Activated CD8-positive, alpha-beta T cell treated with anti-CD3 and anti-CD28 coated beads for 36 hours (primary cell): ENCODE measurements at regions not wholly inside any gene's neighbourhood (a gene's known extent, or its start where the extent isn't known, plus 50 kb on each side); places are given as distances from the start of the nearest gene placed in this dataset.

Experiments used
- ATAC-seq: fragments of 200-7000 bp; cut with Tn5 transposase; one replicate; pipeline ENCODE4 v1.10.0; 2021; ENCODE audit warnings: mild to moderate bottlenecking, moderate library complexity
- CTCF ChIA-PET: fragments of 350-600 bp; sonication (Branson Sonifier 250); formaldehyde crosslinking; loops from one replicate; lab custom pipeline; 2021; ENCODE audit warnings: antibody characterized with exemption; lab: Charles Lee
- POLR2A ChIA-PET: fragments of 350-600 bp; sonication (Branson Sonifier 250); formaldehyde crosslinking; loops from one replicate; lab custom pipeline; 2021; ENCODE audit warnings: antibody characterized with exemption; lab: Charles Lee
- DNase-seq: peaks from one replicate; pipeline ENCODE4 v3.0.0-alpha.2; 2020
- H3K27ac Mint-ChIP-seq: one replicate; pipeline ENCODE4 v1.8.0; 2021; ENCODE audit warnings: mild to moderate bottlenecking, mixed read lengths
- H3K27me3 Mint-ChIP-seq: one replicate; pipeline ENCODE4 v1.8.0; 2021; ENCODE audit warnings: mixed read lengths
- H3K36me3 Mint-ChIP-seq: one replicate; pipeline ENCODE4 v1.8.0; 2021; ENCODE audit warnings: low read depth, mixed read lengths
- H3K4me1 Mint-ChIP-seq: one replicate; pipeline ENCODE4 v1.8.0; 2021; ENCODE audit warnings: low read depth, mixed read lengths
- H3K4me3 Mint-ChIP-seq: one replicate; pipeline ENCODE4 v1.8.0; 2021; ENCODE audit warnings: mild to moderate bottlenecking, moderate library complexity, mixed read lengths
- H3K9me3 Mint-ChIP-seq: one replicate; pipeline ENCODE4 v1.8.0; 2021; ENCODE audit warnings: mixed read lengths
- intact Hi-C: fragments of 100-400 bp; cut with micrococcal nuclease; formaldehyde crosslinking; loops from one replicate; pipeline ENCODE4 v1.10.0; 2022
- TF ChIP-seq, protein P1 (sequence below): fragments of 200-600 bp; IDR thresholded peaks from one replicate; pipeline ENCODE4 v1.8.0; 2022; ENCODE audit warnings: antibody characterized with exemption, mild to moderate bottlenecking

- ATAC-seq (no peak), DNase-seq (no peak)
- no peak overlapping the region for H3K4me3 Mint-ChIP-seq
- TF ChIP-seq, protein P1, sequence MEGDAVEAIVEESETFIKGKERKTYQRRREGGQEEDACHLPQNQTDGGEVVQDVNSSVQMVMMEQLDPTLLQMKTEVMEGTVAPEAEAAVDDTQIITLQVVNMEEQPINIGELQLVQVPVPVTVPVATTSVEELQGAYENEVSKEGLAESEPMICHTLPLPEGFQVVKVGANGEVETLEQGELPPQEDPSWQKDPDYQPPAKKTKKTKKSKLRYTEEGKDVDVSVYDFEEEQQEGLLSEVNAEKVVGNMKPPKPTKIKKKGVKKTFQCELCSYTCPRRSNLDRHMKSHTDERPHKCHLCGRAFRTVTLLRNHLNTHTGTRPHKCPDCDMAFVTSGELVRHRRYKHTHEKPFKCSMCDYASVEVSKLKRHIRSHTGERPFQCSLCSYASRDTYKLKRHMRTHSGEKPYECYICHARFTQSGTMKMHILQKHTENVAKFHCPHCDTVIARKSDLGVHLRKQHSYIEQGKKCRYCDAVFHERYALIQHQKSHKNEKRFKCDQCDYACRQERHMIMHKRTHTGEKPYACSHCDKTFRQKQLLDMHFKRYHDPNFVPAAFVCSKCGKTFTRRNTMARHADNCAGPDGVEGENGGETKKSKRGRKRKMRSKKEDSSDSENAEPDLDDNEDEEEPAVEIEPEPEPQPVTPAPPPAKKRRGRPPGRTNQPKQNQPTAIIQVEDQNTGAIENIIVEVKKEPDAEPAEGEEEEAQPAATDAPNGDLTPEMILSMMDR = no peak
- intact Hi-C loops = no loop called here
- ChIA-PET CTCF (no interaction called here), POLR2A (no interaction called here)
- H3K4me1 Mint-ChIP-seq = no peaks in the 10 kb centered on the region
- H3K9me3 Mint-ChIP-seq = peaks cover 14% of the 10 kb centered on the region
- no peak overlapping the region for H3K27ac Mint-ChIP-seq
- H3K27me3 Mint-ChIP-seq = peaks cover 3% of the 10 kb centered on the region
- peaks cover 1% of the 10 kb centered on the region for H3K36me3 Mint-ChIP-seq
Measured at GRCh38 chr6:148674306-148674705, 72.5 kb upstream of the UST start.

DNA sequence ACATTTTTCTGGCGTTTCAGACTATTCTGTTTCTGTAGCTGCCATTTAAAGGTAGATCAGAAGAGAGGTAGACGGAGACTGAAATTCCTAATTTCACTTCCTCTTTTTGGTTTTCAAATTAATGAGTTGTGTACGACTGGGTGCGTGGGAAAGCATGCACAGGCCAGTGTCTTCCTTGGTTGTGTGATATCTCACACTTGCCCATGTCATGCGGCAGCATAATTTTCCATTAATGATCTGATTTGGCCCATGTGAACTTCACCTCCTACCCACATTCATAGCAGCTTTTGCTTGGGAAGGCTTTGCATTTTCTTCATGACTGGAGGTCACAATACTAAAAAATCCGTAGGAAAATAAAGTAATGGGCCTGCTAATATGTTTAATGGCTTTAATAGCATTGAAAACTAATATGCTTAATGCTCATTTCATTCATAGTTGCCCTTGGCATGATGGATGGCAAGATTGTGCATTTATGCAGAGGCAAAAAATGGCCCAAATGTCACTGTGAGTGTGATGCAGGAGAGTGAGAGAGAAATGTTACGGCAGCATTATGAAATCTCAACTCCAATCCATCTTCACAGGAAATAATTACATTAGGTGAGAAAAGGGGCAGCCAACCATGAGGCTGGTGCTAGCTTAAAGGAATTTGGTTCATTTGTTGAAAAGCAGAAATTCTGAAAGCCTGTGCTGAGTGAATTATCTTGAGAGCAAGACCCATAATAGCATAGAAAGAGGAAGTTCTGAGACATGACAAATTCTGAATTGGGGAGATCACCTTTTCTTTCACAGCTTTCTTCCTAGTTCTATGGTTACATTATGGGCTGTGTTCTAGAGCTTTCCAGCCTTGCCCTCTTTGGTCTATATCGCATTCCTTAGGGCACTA is 69.0 kb upstream of the UST start:
- POLR2A ChIA-PET = no interaction called here
- DNase-seq (no peak), ATAC-seq (no peak)
- H3K27me3 Mint-ChIP-seq = peaks cover 5% of the 10 kb centered on the region
- H3K36me3 Mint-ChIP-seq = no peaks in the 10 kb centered on the region
- intact Hi-C loops = no loop called here
- peaks cover 4% of the 10 kb centered on the region for H3K9me3 Mint-ChIP-seq
- CTCF ChIA-PET = no interaction called here
- H3K4me1 Mint-ChIP-seq = no peaks in the 10 kb centered on the region
- TF ChIP-seq, protein P1 = no peak
- no peak overlapping the region for H3K27ac Mint-ChIP-seq
- H3K4me3 Mint-ChIP-seq = no peak overlapping the region

- ChIA-PET POLR2A (no interaction called here), CTCF (no interaction called here)
- TF ChIP-seq, protein P1 = no peak
- peaks cover 5% of the 10 kb centered on the region for H3K27me3 Mint-ChIP-seq
- H3K9me3 Mint-ChIP-seq = no peaks in the 10 kb centered on the region
- H3K4me1 Mint-ChIP-seq = no peaks in the 10 kb centered on the region
- no peaks in the 10 kb centered on the region for H3K36me3 Mint-ChIP-seq
- intact Hi-C loops = no loop called here
- H3K27ac Mint-ChIP-seq = no peak overlapping the region
- ATAC-seq (no peak), DNase-seq (no peak)
- no peak overlapping the region for H3K4me3 Mint-ChIP-seq
Measured at GRCh38 chr6:148678682-148679081, 68.1 kb upstream of the UST start.

DNA sequence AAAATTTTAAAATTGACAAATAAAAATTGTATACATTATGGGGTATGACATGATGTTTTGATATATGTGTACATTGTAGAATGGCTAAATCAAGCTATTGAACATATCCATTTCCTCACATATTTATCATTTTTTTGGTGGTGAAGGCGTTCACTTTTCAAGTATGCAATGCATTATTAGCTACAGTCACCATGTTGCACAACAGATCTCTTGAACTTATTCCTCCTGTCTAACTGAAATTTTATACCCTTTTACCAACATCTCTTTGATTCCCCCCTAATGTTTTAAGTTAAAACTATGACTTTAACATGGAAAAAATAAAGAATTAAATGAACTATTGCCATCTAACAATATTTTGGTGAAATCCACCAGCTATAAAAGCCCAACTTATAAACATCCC is 65.2 kb upstream of the UST start:
- intact Hi-C loops = no loop called here
- H3K27ac Mint-ChIP-seq = no peak overlapping the region
- POLR2A ChIA-PET = interaction anchor here (0.7 kb wide), 1 partner anchor 54 kb away, joined by 3 read pairs; no protein-coding TSS in a partner anchor

DNA sequence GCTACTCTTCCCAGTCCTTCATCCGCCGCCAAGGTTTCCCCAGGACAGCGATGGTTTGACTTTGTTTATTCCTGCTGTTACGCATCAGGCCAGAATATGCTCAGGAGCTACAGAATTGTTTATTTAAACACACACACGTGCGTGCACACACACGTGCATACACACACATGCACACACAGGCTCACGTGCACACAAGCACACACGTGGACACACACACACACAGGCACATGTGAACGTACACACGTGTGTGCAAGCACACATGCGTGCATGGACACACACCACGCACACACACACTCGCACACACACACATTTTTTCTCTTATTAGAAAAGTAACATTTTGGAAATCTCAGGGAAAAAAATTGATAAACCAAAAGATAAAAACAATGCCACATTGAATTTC is 64.6 kb upstream of the UST start:
- Mint-ChIP-seq H3K4me3 (no peak overlapping the region), H3K27me3 (peaks cover 5% of the 10 kb centered on the region), H3K36me3 (no peaks in the 10 kb centered on the region), H3K27ac (no peak overlapping the region), H3K9me3 (no peaks in the 10 kb centered on the region), H3K4me1 (no peaks in the 10 kb centered on the region)
- TF ChIP-seq, protein P1 = no peak
- DNase-seq (no peak), ATAC-seq (no peak)
- ChIA-PET CTCF (interaction anchor here (1.1 kb wide), 1 partner anchor 89 kb away, joined by 3 read pairs; no protein-coding TSS in a partner anchor), POLR2A (no interaction called here)
- intact Hi-C loops = no loop called here

More for the DNA sequence above, 65.2 kb upstream of the UST start:
- no peak overlapping the region for H3K4me3 Mint-ChIP-seq
- H3K4me1 Mint-ChIP-seq = no peaks in the 10 kb centered on the region
- TF ChIP-seq, protein P1 = no peak
- CTCF ChIA-PET = interaction anchor here (1.1 kb wide), 1 partner anchor 90 kb away, joined by 3 read pairs; no protein-coding TSS in a partner anchor
- H3K36me3 Mint-ChIP-seq = no peaks in the 10 kb centered on the region
- peaks cover 5% of the 10 kb centered on the region for H3K27me3 Mint-ChIP-seq
- ATAC-seq (no peak), DNase-seq (no peak)
- H3K9me3 Mint-ChIP-seq = no peaks in the 10 kb centered on the region
